ENCODE measurements at regions not wholly inside any gene's neighbourhood (a gene's known extent, or its start where the extent isn't known, plus 50 kb on each side); places are given as distances from the start of the nearest gene placed in this dataset.
"Not testable (repeated sequence)": the region's sequence is repeated elsewhere in the genome, so short reads cannot be mapped to it uniquely, and the experiment has no call there.

- peaks cover 15% of the 10 kb centered on the region for H3K36me3 Mint-ChIP-seq (ENCODE audit: low read depth)
- DNase-seq: no peak
- no peak overlapping the region for H3K4me3 Mint-ChIP-seq
- TF ChIP-seq CTCF (IDR thresholded peaks at IDR 0.05): no peak
- H3K9me3 Mint-ChIP-seq: peaks cover 78% of the 10 kb centered on the region
- no peak overlapping the region for H3K27ac Mint-ChIP-seq
- H3K27me3 Mint-ChIP-seq (ENCODE audit: insufficient read depth): peaks cover 6% of the 10 kb centered on the region
- no peaks in the 10 kb centered on the region for H3K4me1 Mint-ChIP-seq (ENCODE audit: low read depth)
These were observed 195.4 kb upstream of the HDAC4 start for GRCh38 chr2:239596253-239596652.

- TF ChIP-seq CTCF (IDR thresholded peaks at IDR 0.05): no peak
These were observed 194.9 kb upstream of the HDAC4 start for GRCh38 chr2:239595726-239596125.

GRCh38 chr2:239594772-239595608 lies 194.2 kb upstream of the HDAC4 start:
- no peak overlapping the region for H3K27ac Mint-ChIP-seq
- H3K4me3 Mint-ChIP-seq: no peak overlapping the region
- peaks cover 21% of the 10 kb centered on the region for H3K36me3 Mint-ChIP-seq (ENCODE audit: low read depth)
- no peak for TF ChIP-seq CTCF (IDR thresholded peaks at IDR 0.05)
- peaks cover 6% of the 10 kb centered on the region for H3K27me3 Mint-ChIP-seq (ENCODE audit: insufficient read depth)
- peaks cover 84% of the 10 kb centered on the region for H3K9me3 Mint-ChIP-seq
- H3K4me1 Mint-ChIP-seq (ENCODE audit: low read depth): no peaks in the 10 kb centered on the region
- DNase-seq: no peak

More at GRCh38 chr2:239595726-239596125, 194.9 kb upstream of the HDAC4 start:
- Mint-ChIP-seq H3K36me3 (ENCODE audit: low read depth) (peaks cover 19% of the 10 kb centered on the region), H3K27ac (no peak overlapping the region), H3K4me3 (no peak overlapping the region), H3K27me3 (ENCODE audit: insufficient read depth) (peaks cover 6% of the 10 kb centered on the region), H3K9me3 (peaks cover 84% of the 10 kb centered on the region), H3K4me1 (ENCODE audit: low read depth) (no peaks in the 10 kb centered on the region)
- DNase-seq: no peak

- peaks cover 83% of the 10 kb centered on the region for H3K9me3 Mint-ChIP-seq
- no peak overlapping the region for H3K27ac Mint-ChIP-seq
- H3K27me3 Mint-ChIP-seq (ENCODE audit: insufficient read depth): peaks cover 4% of the 10 kb centered on the region
- peaks cover 21% of the 10 kb centered on the region for H3K36me3 Mint-ChIP-seq (ENCODE audit: low read depth)
- no peaks in the 10 kb centered on the region for H3K4me1 Mint-ChIP-seq (ENCODE audit: low read depth)
- no peak for DNase-seq
- no peak for TF ChIP-seq CTCF (IDR thresholded peaks at IDR 0.05)
- H3K4me3 Mint-ChIP-seq: no peak overlapping the region
These were observed 193.4 kb upstream of the HDAC4 start for GRCh38 chr2:239594019-239594771.

- no peaks in the 10 kb centered on the region for H3K4me1 Mint-ChIP-seq (ENCODE audit: low read depth)
- no peak for DNase-seq
- peaks cover 21% of the 10 kb centered on the region for H3K36me3 Mint-ChIP-seq (ENCODE audit: low read depth)
- H3K27ac Mint-ChIP-seq: no peak overlapping the region
- H3K9me3 Mint-ChIP-seq: peaks cover 81% of the 10 kb centered on the region
- TF ChIP-seq CTCF (IDR thresholded peaks at IDR 0.05): no peak
- no peak overlapping the region for H3K4me3 Mint-ChIP-seq
- H3K27me3 Mint-ChIP-seq (ENCODE audit: insufficient read depth): peaks cover 4% of the 10 kb centered on the region
These were observed 192.6 kb upstream of the HDAC4 start for GRCh38 chr2:239593455-239593854.

GRCh38 chr2:239592629-239593290 lies 191.9 kb upstream of the HDAC4 start:
- not testable (repeated sequence) for H3K27ac Mint-ChIP-seq; H3K4me1 Mint-ChIP-seq (ENCODE audit: low read depth); H3K4me3 Mint-ChIP-seq; DNase-seq; H3K27me3 Mint-ChIP-seq (ENCODE audit: insufficient read depth)
- H3K9me3 Mint-ChIP-seq: peaks cover 81% of the 10 kb centered on the region
- peaks cover 21% of the 10 kb centered on the region for H3K36me3 Mint-ChIP-seq (ENCODE audit: low read depth)

All from HFFc6 (cell line).